Mucosa of descending colon (tissue), 3 donors: ENCODE measurements at regions not wholly inside any gene's neighbourhood (a gene's known extent, or its start where the extent isn't known, plus 50 kb on each side); places are given as distances from the start of the nearest gene placed in this dataset.

ENCODE experiments used
- ATAC-seq: fragments of 200-7000 bp; cut with Tn5 transposase; one replicate; pipeline ENCODE4 v1.9.1; 2020; ENCODE audit warnings: mild to moderate bottlenecking, moderate library complexity
- DNase-seq, 3 donors: peaks; one replicate each; pipeline ENCODE4 v3.0.0-alpha.2; 2020
- H3K36me3 ChIP-seq: fragments of 200-600 bp; one replicate; pipeline ENCODE4 v1.8.0; 2021; ENCODE audit warnings: low read depth, mild to moderate bottlenecking
- H3K4me1 ChIP-seq: fragments of 200-600 bp; one replicate; pipeline ENCODE4 v1.8.0; 2021; ENCODE audit warnings: low read depth, mild to moderate bottlenecking
- H3K4me3 ChIP-seq: fragments of 200-600 bp; one replicate; pipeline ENCODE4 v1.8.0; 2021; ENCODE audit warnings: mild to moderate bottlenecking
- H3K9me3 ChIP-seq: fragments of 200-600 bp; one replicate; pipeline ENCODE4 v1.8.0; 2021; ENCODE audit warnings: mild to moderate bottlenecking
- CTCF ChIP-seq: fragments of 200-600 bp; IDR thresholded peaks from one replicate; pipeline ENCODE4 v1.8.0; 2022; ENCODE audit warnings: antibody characterized with exemption, mild to moderate bottlenecking
- intact Hi-C, 2 donors: fragments of 100-400 bp; cut with DNase I in 1 of 2; cut with micrococcal nuclease in 1 of 2; formaldehyde crosslinking; loops; one replicate each; pipeline versions ENCODE4 v1.11.0 to v1.11.1; 2022; cut with DNase I, micrococcal nuclease
- donor health status: DM: no; HTN: no; CAD: no; lungs with moderate emphysema.
- donor health status: DM: no; HTN: no; CAD: no.
- donor health status: DM: no; HTN: yes; CAD: no.

GRCh38 chr7:114785496-114785895 is 136.4 kb upstream of the MDFIC start:
- ATAC-seq (no peak), DNase-seq (no peak)
- TF ChIP-seq CTCF: no peak
- Histone ChIP-seq H3K4me1 (no peaks in the 10 kb centered on the region), H3K36me3 (no peaks in the 10 kb centered on the region), H3K4me3 (no peak overlapping the region), H3K9me3 (no peaks in the 10 kb centered on the region)
- intact Hi-C loops: no loop called here

- Histone ChIP-seq H3K9me3 (no peaks in the 10 kb centered on the region), H3K4me3 (no peak overlapping the region), H3K36me3 (no peaks in the 10 kb centered on the region), H3K4me1 (no peaks in the 10 kb centered on the region)
- DNase-seq: no peak
- no peak for TF ChIP-seq CTCF
- no peak for ATAC-seq
- intact Hi-C loops: no loop called here
Measured at GRCh38 chr7:114786455-114786854, 135.4 kb upstream of the MDFIC start.

- no peak for ATAC-seq
- intact Hi-C loops: no loop called here
- no peaks in the 10 kb centered on the region for H3K9me3 ChIP-seq
- H3K4me1 ChIP-seq: no peaks in the 10 kb centered on the region
- no peak for DNase-seq
- H3K36me3 ChIP-seq: no peaks in the 10 kb centered on the region
- TF ChIP-seq CTCF: no peak
- H3K4me3 ChIP-seq: no peak overlapping the region
Measured at GRCh38 chr7:114787556-114787955, 134.3 kb upstream of the MDFIC start.

- Histone ChIP-seq H3K4me1 (no peaks in the 10 kb centered on the region), H3K9me3 (no peaks in the 10 kb centered on the region), H3K36me3 (no peaks in the 10 kb centered on the region), H3K4me3 (no peak overlapping the region)
- TF ChIP-seq CTCF: no peak
- ATAC-seq (no peak), DNase-seq (no peak)
- intact Hi-C loops: no loop called here
Measured at GRCh38 chr7:114788706-114789105, 133.2 kb upstream of the MDFIC start.

- no peak for ATAC-seq
- intact Hi-C loops: no loop called here
- Histone ChIP-seq H3K9me3 (no peaks in the 10 kb centered on the region), H3K36me3 (no peaks in the 10 kb centered on the region), H3K4me3 (no peak overlapping the region), H3K4me1 (no peaks in the 10 kb centered on the region)
- DNase-seq: no peak
- TF ChIP-seq CTCF: no peak
Measured at GRCh38 chr7:114789161-114789560, 132.7 kb upstream of the MDFIC start.

GRCh38 chr7:114789871-114790311 is 132.0 kb upstream of the MDFIC start:
- DNase-seq (no peak), ATAC-seq (no peak)
- no peaks in the 10 kb centered on the region for H3K9me3 ChIP-seq
- H3K4me1 ChIP-seq: no peaks in the 10 kb centered on the region
- no peaks in the 10 kb centered on the region for H3K36me3 ChIP-seq
- TF ChIP-seq CTCF: no peak
- no peak overlapping the region for H3K4me3 ChIP-seq
- intact Hi-C loops: no loop called here
